ENCODE measurements at regions not wholly inside any gene's neighbourhood (a gene's known extent, or its start where the extent isn't known, plus 50 kb on each side); places are given as distances from the start of the nearest gene placed in this dataset.

- TF ChIP-seq POLR2A (IDR thresholded peaks at IDR 0.05) (no peak), CTCF (IDR thresholded peaks at IDR 0.05) (no peak), POLR2AphosphoS5 (IDR thresholded peaks at IDR 0.05; ENCODE audit: insufficient read depth in 1 of 2, low read depth in 1 of 2) (no peak)
Measured at GRCh38 chr13:34842466-34842865, 99.6 kb upstream of the NBEA start.

Measured in vagina (tissue), 2 donors.